HG03432 (cell line): ENCODE measurements at regions not wholly inside any gene's neighbourhood (a gene's known extent, or its start where the extent isn't known, plus 50 kb on each side); places are given as distances from the start of the nearest gene placed in this dataset.

Experiments used
- ATAC-seq: cut with Tn5 transposase; IDR thresholded peaks from one replicate; pipeline ENCODE4 v1.9.1; 2021; ENCODE audit warnings: mild to moderate bottlenecking, moderate library complexity; ENCODE audit not compliant: unreplicated experiment

- no peak for ATAC-seq
Observed at GRCh38 chr20:23282111-23282510, 68.5 kb upstream of the NXT1 start.

- ATAC-seq = no peak
Observed at GRCh38 chr20:23279836-23280235, 70.8 kb upstream of the NXT1 start.

GRCh38 chr20:23278172-23278571, 72.4 kb upstream of the NXT1 start:
- ATAC-seq = no peak

GRCh38 chr20:23277316-23277715, 73.3 kb upstream of the NXT1 start:
- no peak for ATAC-seq

- no peak for ATAC-seq
Observed at GRCh38 chr20:23273776-23274175, 76.8 kb upstream of the NXT1 start.

- ATAC-seq = no peak
Observed at GRCh38 chr20:23272176-23273029, 78.2 kb upstream of the NXT1 start.

GRCh38 chr20:23270382-23270911, 80.1 kb upstream of the NXT1 start:
- ATAC-seq = no peak

- ATAC-seq = no peak
Observed at GRCh38 chr20:23269954-23270353, 80.6 kb upstream of the NXT1 start.

GRCh38 chr20:23268792-23269354, 81.7 kb upstream of the NXT1 start:
- no peak for ATAC-seq

GRCh38 chr20:23267909-23268308, 82.7 kb upstream of the NXT1 start:
- no peak for ATAC-seq

- ATAC-seq = no peak
Observed at GRCh38 chr20:23266530-23267398, 83.8 kb upstream of the NXT1 start.

- ATAC-seq = no peak
Observed at GRCh38 chr20:23265226-23265625, 85.4 kb upstream of the NXT1 start.

GRCh38 chr20:23264545-23264944, 86.0 kb upstream of the NXT1 start:
- ATAC-seq = no peak

GRCh38 chr20:23260181-23260840, 90.3 kb upstream of the NXT1 start:
- ATAC-seq = no peak

- ATAC-seq = no peak
Observed at GRCh38 chr20:23258747-23259121, 91.9 kb upstream of the NXT1 start.

GRCh38 chr20:23257848-23258746, 92.5 kb upstream of the NXT1 start:
- no peak for ATAC-seq

GRCh38 chr20:23257106-23257761, 93.4 kb upstream of the NXT1 start:
- no peak for ATAC-seq

- no peak for ATAC-seq
Observed at GRCh38 chr20:23255716-23256385, 94.7 kb upstream of the NXT1 start.

- no peak for ATAC-seq
Observed at GRCh38 chr20:23255106-23255505, 95.5 kb upstream of the NXT1 start.
